Astrocyte (in vitro differentiated cells and primary cell): ENCODE measurements at regions not wholly inside any gene's neighbourhood (a gene's known extent, or its start where the extent isn't known, plus 50 kb on each side); places are given as distances from the start of the nearest gene placed in this dataset.

Experiments
- DNase-seq: peaks from one replicate; pipeline ENCODE4 v3.0.0-alpha.2; 2010; ENCODE audit warnings: low read depth
- FAIRE-seq: peaks from 2 replicates; lab custom pipeline; 2011; peaks lifted over from hg19 to GRCh38; lab: Jason Lieb, UNC
- H2AFZ ChIP-seq: 2 replicates; pipeline ENCODE4 v1.6.0; 2012; ENCODE audit warnings: low read depth, low read length, inconsistent platforms
- H3K27ac ChIP-seq: 2 replicates; pipeline ENCODE4 v1.5.1; 2011; ENCODE audit warnings: low read depth, low read length, inconsistent platforms
- H3K27me3 ChIP-seq: 2 replicates; pipeline ENCODE4 v1.6.0; 2011; ENCODE audit warnings: low read length, inconsistent platforms; ENCODE audit not compliant: insufficient read depth
- H3K36me3 ChIP-seq: 2 replicates; pipeline ENCODE4 v1.5.1; 2011; ENCODE audit warnings: low read length, inconsistent platforms; ENCODE audit not compliant: insufficient read depth
- H3K4me1 ChIP-seq: 2 replicates; pipeline ENCODE4 v1.5.1; 2011; ENCODE audit warnings: low read length, inconsistent platforms; ENCODE audit not compliant: insufficient read depth
- H3K4me2 ChIP-seq: 2 replicates; pipeline ENCODE4 v1.6.0; 2012; ENCODE audit warnings: low read length, inconsistent platforms
- H3K4me3 ChIP-seq: 2 replicates; pipeline ENCODE4 v1.5.1; 2011; ENCODE audit warnings: low read depth, mild to moderate bottlenecking, low read length, inconsistent platforms; ENCODE audit not compliant: insufficient read depth
- H3K79me2 ChIP-seq: 2 replicates; pipeline ENCODE4 v1.6.0; 2012; ENCODE audit warnings: mild to moderate bottlenecking, low read length, inconsistent platforms; ENCODE audit not compliant: insufficient read depth
- H3K9ac ChIP-seq: 2 replicates; pipeline ENCODE4 v1.6.0; 2012; ENCODE audit warnings: mild to moderate bottlenecking, low read length, inconsistent platforms
- H3K9me3 ChIP-seq: 2 replicates; pipeline ENCODE4 v1.5.1; 2012; ENCODE audit warnings: low read depth, mild to moderate bottlenecking, low read length, inconsistent platforms; ENCODE audit not compliant: insufficient read depth
- H4K20me1 ChIP-seq: 2 replicates; pipeline ENCODE4 v1.6.0; 2012; ENCODE audit warnings: low read length, inconsistent platforms; ENCODE audit not compliant: insufficient read depth
- H3K27ac Mint-ChIP-seq: one replicate; pipeline ENCODE4 v1.8.0; 2021; ENCODE audit warnings: mild to moderate bottlenecking, mixed read lengths; ENCODE audit not compliant: unreplicated experiment
- H3K27me3 Mint-ChIP-seq: one replicate; pipeline ENCODE4 v1.8.0; 2021; ENCODE audit warnings: low read depth, mixed read lengths; ENCODE audit not compliant: unreplicated experiment
- H3K36me3 Mint-ChIP-seq: one replicate; pipeline ENCODE4 v1.8.0; 2021; ENCODE audit warnings: low read depth, mixed read lengths; ENCODE audit not compliant: unreplicated experiment
- H3K4me1 Mint-ChIP-seq: one replicate; pipeline ENCODE4 v1.8.0; 2021; ENCODE audit warnings: low read depth, mixed read lengths; ENCODE audit not compliant: unreplicated experiment
- H3K4me3 Mint-ChIP-seq: one replicate; pipeline ENCODE4 v1.8.0; 2021; ENCODE audit warnings: mild to moderate bottlenecking, moderate library complexity, mixed read lengths; ENCODE audit not compliant: unreplicated experiment
- H3K9me3 Mint-ChIP-seq: one replicate; pipeline ENCODE4 v1.8.0; 2021; ENCODE audit warnings: mild to moderate bottlenecking, mixed read lengths; ENCODE audit not compliant: unreplicated experiment
- EZH2 ChIP-seq: IDR thresholded peaks from 2 replicates; pipeline ENCODE4 v1.6.1; 2012; ENCODE audit warnings: mild to moderate bottlenecking, low read length, inconsistent platforms; ENCODE audit not compliant: insufficient read depth
- TF ChIP-seq, protein P1 (sequence below): IDR thresholded peaks from 2 replicates; pipeline ENCODE4 v1.5.1; 2011; ENCODE audit warnings: low read depth, mild to moderate bottlenecking, inconsistent platforms, low read length, moderate library complexity; ENCODE audit not compliant: insufficient read depth

GRCh38 chr6:168388641-168389633 lies 52.0 kb upstream of the SMOC2 start:
- Mint-ChIP-seq H3K4me1 (no peaks in the 10 kb centered on the region), H3K27me3 (peaks cover 45% of the 10 kb centered on the region), H3K27ac (no peak overlapping the region), H3K36me3 (no peaks in the 10 kb centered on the region), H3K4me3 (no peak overlapping the region), H3K9me3 (no peaks in the 10 kb centered on the region)
- TF ChIP-seq, protein P1, sequence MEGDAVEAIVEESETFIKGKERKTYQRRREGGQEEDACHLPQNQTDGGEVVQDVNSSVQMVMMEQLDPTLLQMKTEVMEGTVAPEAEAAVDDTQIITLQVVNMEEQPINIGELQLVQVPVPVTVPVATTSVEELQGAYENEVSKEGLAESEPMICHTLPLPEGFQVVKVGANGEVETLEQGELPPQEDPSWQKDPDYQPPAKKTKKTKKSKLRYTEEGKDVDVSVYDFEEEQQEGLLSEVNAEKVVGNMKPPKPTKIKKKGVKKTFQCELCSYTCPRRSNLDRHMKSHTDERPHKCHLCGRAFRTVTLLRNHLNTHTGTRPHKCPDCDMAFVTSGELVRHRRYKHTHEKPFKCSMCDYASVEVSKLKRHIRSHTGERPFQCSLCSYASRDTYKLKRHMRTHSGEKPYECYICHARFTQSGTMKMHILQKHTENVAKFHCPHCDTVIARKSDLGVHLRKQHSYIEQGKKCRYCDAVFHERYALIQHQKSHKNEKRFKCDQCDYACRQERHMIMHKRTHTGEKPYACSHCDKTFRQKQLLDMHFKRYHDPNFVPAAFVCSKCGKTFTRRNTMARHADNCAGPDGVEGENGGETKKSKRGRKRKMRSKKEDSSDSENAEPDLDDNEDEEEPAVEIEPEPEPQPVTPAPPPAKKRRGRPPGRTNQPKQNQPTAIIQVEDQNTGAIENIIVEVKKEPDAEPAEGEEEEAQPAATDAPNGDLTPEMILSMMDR: no peak
- TF ChIP-seq EZH2: no peak
- H3K4me3 ChIP-seq: no peak overlapping the region
- no peaks in the 10 kb centered on the region for H3K36me3 ChIP-seq
- no peak for FAIRE-seq
- no peaks in the 10 kb centered on the region for H4K20me1 ChIP-seq
- H3K4me2 ChIP-seq: no peak overlapping the region
- no peak overlapping the region for H3K9ac ChIP-seq
- no peaks in the 10 kb centered on the region for H3K27me3 ChIP-seq
- no peak for DNase-seq
- H3K79me2 ChIP-seq: no peaks in the 10 kb centered on the region
- no peak overlapping the region for H3K27ac ChIP-seq
- H2AFZ ChIP-seq: no peak overlapping the region
- H3K9me3 ChIP-seq: no peaks in the 10 kb centered on the region
- no peaks in the 10 kb centered on the region for H3K4me1 ChIP-seq

DNA sequence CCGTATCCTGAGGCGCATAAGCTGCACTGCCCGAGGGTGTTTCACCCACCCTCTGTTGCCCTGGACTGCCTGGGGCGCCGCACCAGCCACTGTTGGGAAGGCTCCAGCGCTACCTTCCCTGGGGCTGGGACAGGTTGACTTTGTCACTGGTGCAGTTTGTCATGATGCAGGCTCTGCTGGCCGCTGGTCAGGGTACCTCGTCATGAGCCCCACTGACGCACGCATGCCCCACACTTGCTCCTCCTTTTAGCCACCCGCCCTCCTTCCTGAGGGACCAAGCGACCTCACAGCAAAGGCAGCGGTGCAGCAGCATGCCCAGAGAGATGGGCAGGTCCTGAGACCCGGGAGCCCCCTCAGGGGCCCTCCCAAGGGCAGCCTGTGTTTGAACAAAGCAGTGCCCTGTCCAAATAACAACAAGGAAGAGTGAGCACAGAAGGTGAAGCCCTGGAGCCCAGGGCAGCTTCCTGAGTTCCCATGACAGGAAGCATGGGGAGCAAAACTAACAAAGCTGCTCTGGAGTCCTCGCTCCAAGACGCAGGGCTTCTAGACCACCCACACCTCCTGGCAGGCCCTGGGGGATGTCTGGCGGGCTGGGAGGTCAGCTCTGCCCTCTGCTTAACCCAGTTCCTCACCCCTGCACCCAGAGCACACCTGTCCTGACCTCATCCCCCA lies 50.1 kb upstream of the SMOC2 start:
- Histone ChIP-seq H3K79me2 (no peaks in the 10 kb centered on the region), H3K36me3 (no peaks in the 10 kb centered on the region), H3K9ac (no peak overlapping the region), H3K27me3 (no peaks in the 10 kb centered on the region), H4K20me1 (no peaks in the 10 kb centered on the region), H3K4me1 (no peaks in the 10 kb centered on the region), H3K4me3 (no peak overlapping the region), H2AFZ (no peak overlapping the region), H3K27ac (no peak overlapping the region), H3K4me2 (no peak overlapping the region), H3K9me3 (peaks cover 5% of the 10 kb centered on the region)
- no peaks in the 10 kb centered on the region for H3K36me3 Mint-ChIP-seq
- H3K9me3 Mint-ChIP-seq: no peaks in the 10 kb centered on the region
- TF ChIP-seq EZH2: no peak
- TF ChIP-seq, protein P1: no peak
- no peak overlapping the region for H3K27ac Mint-ChIP-seq
- no peak overlapping the region for H3K4me3 Mint-ChIP-seq
- FAIRE-seq (no peak), DNase-seq (no peak)
- no peaks in the 10 kb centered on the region for H3K4me1 Mint-ChIP-seq
- peaks cover 54% of the 10 kb centered on the region for H3K27me3 Mint-ChIP-seq
